NB4 (cell line): ENCODE measurements at regions not wholly inside any gene's neighbourhood (a gene's known extent, or its start where the extent isn't known, plus 50 kb on each side); places are given as distances from the start of the nearest gene placed in this dataset.

Experiments used
- POLR2A ChIP-seq: IDR thresholded peaks from 2 replicates; pipeline ENCODE4 v1.6.1; 2011; ENCODE audit warnings: mild to moderate bottlenecking; ENCODE audit not compliant: insufficient read length; ENCODE audit errors: extremely low read depth
- TF ChIP-seq, protein P1 (sequence below): IDR thresholded peaks from one replicate; pipeline ENCODE4 v1.5.1; 2012; ENCODE audit warnings: low read depth, low read length

DNA sequence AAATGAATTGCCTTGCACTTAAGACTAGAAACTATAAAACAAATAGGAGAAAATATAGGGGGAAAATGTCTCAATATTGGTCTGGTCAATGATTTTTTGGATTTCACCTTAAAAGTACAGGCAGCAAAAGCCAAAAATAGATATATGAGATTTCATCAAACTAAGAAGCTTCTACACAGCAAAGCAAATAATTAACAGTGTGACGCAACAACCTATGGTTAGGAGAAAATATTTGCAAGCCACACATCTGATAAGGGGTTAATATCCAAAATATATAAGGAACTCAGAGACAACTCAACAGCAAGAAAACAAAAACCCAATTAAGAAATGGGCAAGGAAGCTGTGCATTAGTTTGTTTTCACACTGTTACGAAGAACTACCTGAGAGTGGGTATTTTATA lies 89.1 kb downstream of the MAIP1 start:
- TF ChIP-seq, protein P1, sequence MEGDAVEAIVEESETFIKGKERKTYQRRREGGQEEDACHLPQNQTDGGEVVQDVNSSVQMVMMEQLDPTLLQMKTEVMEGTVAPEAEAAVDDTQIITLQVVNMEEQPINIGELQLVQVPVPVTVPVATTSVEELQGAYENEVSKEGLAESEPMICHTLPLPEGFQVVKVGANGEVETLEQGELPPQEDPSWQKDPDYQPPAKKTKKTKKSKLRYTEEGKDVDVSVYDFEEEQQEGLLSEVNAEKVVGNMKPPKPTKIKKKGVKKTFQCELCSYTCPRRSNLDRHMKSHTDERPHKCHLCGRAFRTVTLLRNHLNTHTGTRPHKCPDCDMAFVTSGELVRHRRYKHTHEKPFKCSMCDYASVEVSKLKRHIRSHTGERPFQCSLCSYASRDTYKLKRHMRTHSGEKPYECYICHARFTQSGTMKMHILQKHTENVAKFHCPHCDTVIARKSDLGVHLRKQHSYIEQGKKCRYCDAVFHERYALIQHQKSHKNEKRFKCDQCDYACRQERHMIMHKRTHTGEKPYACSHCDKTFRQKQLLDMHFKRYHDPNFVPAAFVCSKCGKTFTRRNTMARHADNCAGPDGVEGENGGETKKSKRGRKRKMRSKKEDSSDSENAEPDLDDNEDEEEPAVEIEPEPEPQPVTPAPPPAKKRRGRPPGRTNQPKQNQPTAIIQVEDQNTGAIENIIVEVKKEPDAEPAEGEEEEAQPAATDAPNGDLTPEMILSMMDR, result no peak
- TF ChIP-seq POLR2A, result no peak
